Large intestine (tissue), 3 donors: ENCODE measurements at regions not wholly inside any gene's neighbourhood (a gene's known extent, or its start where the extent isn't known, plus 50 kb on each side); places are given as distances from the start of the nearest gene placed in this dataset.
"Not testable (repeated sequence)": the region's sequence is repeated elsewhere in the genome, so short reads cannot be mapped to it uniquely, and the experiment has no call there.

Source experiments
- DNase-seq, 2 donors: peaks; one replicate each; pipeline versions ENCODE4 v3.0.0 to v3.0.0-alpha.2; 2013
- H3K27ac ChIP-seq: one replicate; pipeline ENCODE4 v1.5.1; 2013; ENCODE audit warnings: low read length
- H3K27me3 ChIP-seq: 2 replicates; pipeline ENCODE4 v1.6.1; 2013; ENCODE audit warnings: low read length; ENCODE audit not compliant: control insufficient read depth, insufficient read depth
- H3K36me3 ChIP-seq: 2 replicates; pipeline ENCODE4 v1.6.1; 2013; ENCODE audit warnings: low read length; ENCODE audit not compliant: control insufficient read depth, insufficient read depth
- H3K4me1 ChIP-seq: one replicate; pipeline ENCODE4 v1.6.1; 2013; ENCODE audit warnings: low read length; ENCODE audit not compliant: control insufficient read depth, insufficient read depth
- H3K4me3 ChIP-seq: one replicate; pipeline ENCODE4 v1.5.1; 2013; ENCODE audit warnings: low read length
- H3K9me3 ChIP-seq: one replicate; pipeline ENCODE4 v1.6.1; 2013; ENCODE audit warnings: mild to moderate bottlenecking, low read depth, low read length, moderate library complexity; ENCODE audit not compliant: control insufficient read depth
- WGBS: methylation state at CpG from one replicate; pipeline ENCODE4 v1.1.5; 2013; ENCODE audit warnings: low lambda C conversion rate; ENCODE audit not compliant: insufficient coverage; 5-methylcytosine and 5-hydroxymethylcytosine counted together

DNA sequence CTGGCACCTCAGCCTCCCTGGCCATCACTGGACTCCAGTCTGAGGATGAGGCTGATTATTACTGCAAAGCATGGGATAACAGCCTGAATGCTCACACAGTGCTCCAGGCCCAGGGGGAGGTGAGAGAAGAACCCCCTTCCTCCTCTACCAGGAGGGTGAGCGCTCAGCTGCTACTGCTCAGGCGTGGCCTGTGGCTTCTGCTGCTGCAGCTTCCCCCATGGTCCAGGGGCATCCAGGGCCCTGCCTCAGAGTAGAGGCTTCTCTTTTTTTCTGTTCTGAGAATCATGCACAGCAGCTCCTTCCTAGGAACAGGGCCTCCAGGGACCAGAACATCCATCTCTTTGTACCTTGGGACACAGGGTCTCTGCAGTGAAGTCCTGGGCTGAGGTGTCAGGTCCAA lies 83.1 kb downstream of the VPREB1 start:
- H3K4me1 ChIP-seq, result no peaks in the 10 kb centered on the region
- H3K4me3 ChIP-seq, result no peak overlapping the region
- H3K27ac ChIP-seq, result no peak overlapping the region
- H3K36me3 ChIP-seq, result no peaks in the 10 kb centered on the region
- no peak for DNase-seq
- WGBS, result no CpG with 5 or more reads among the region's 2 CpGs
- peaks cover 7% of the 10 kb centered on the region for H3K27me3 ChIP-seq
- no peaks in the 10 kb centered on the region for H3K9me3 ChIP-seq

GRCh38 chr22:22329792-22330191 lies 85.2 kb downstream of the VPREB1 start:
- H3K27ac ChIP-seq, result no peak overlapping the region
- H3K4me1 ChIP-seq, result no peaks in the 10 kb centered on the region
- WGBS, result no CpG with 5 or more reads among the region's 2 CpGs
- H3K27me3 ChIP-seq, result peaks cover 7% of the 10 kb centered on the region
- no peaks in the 10 kb centered on the region for H3K9me3 ChIP-seq
- H3K4me3 ChIP-seq, result no peak overlapping the region
- DNase-seq, result no peak
- no peaks in the 10 kb centered on the region for H3K36me3 ChIP-seq

- not testable (repeated sequence) for H3K27ac ChIP-seq, H3K9me3 ChIP-seq, H3K4me3 ChIP-seq, H3K4me1 ChIP-seq, DNase-seq, H3K36me3 ChIP-seq
- WGBS, result 62% methylated on average over 5 of the region's 5 CpGs
- H3K27me3 ChIP-seq, result peaks cover 10% of the 10 kb centered on the region
These were observed 91.1 kb downstream of the VPREB1 start for GRCh38 chr22:22335640-22336039.

DNA sequence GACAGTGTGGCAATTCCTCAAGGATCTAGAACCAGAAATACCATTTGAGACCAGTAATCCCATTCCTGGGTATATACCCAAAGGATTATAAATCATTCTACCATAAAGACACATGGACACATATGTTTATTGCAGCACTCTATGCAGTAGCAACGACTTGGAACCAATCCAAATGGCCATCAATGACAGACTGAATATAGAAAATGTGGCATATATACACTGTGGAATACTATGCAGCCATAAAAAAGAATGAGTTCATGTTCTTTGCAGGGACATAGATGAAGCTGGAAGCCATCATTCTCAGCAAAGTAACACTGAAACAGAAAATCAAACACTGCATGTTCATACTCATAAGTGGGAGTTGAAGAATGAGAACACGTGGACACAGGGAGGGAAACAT lies 91.7 kb downstream of the VPREB1 start:
- not testable (repeated sequence) for H3K4me1 ChIP-seq, DNase-seq, H3K27me3 ChIP-seq, H3K36me3 ChIP-seq, H3K4me3 ChIP-seq, H3K9me3 ChIP-seq, H3K27ac ChIP-seq
- WGBS, result no CpG with 5 or more reads among the region's 2 CpGs

DNA sequence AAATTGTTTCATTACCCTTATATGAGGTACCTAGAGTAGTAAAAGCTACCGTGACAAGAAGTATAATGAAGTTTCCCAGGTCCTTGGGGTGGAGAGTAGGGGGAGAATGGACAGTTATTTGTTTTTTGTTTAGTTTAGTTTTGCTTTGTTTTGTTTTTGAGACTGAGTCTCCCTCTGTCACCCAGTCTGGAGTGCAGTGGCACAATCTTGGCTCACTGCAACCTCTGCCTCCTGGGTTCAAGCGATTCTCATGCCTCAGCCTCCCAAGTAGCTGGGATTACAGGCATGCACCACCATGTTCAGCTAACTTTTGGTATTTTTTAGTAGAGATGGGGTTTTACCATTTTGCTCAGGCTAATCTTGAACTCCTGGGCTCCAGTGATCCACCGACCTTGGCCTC lies 94.2 kb downstream of the VPREB1 start:
- DNase-seq, H3K27me3 ChIP-seq, H3K4me1 ChIP-seq, H3K27ac ChIP-seq, H3K9me3 ChIP-seq, H3K4me3 ChIP-seq, H3K36me3 ChIP-seq: not testable (repeated sequence)
- WGBS, result no CpG with 5 or more reads among the region's 3 CpGs

DNA sequence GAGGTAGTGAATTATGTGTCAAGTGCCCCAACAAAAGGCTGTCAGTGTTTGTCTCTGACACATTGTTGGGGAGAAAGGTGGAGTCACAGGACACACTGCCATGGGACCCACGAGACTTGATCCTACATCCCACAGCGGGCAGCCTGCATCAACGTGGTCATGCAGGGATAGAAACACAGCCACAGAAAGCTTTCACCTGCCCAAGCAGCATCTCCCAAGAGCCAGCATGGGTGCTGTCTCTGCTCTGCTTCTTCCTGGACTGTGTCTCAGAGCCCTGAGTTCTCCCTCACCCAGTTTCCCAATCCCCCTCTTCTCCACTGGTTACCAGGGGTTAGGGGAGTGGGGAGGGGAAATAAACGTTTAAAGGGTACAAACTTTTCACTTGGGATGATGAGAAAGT lies 97.2 kb downstream of the VPREB1 start:
- Histone ChIP-seq H3K4me1 (peaks cover 21% of the 10 kb centered on the region), H3K27me3 (peaks cover 8% of the 10 kb centered on the region), H3K36me3 (no peaks in the 10 kb centered on the region), H3K9me3 (no peaks in the 10 kb centered on the region), H3K4me3 (no peak overlapping the region), H3K27ac (no peak overlapping the region)
- no peak for DNase-seq
- WGBS, result no CpG with 5 or more reads among the region's 4 CpGs

DNA sequence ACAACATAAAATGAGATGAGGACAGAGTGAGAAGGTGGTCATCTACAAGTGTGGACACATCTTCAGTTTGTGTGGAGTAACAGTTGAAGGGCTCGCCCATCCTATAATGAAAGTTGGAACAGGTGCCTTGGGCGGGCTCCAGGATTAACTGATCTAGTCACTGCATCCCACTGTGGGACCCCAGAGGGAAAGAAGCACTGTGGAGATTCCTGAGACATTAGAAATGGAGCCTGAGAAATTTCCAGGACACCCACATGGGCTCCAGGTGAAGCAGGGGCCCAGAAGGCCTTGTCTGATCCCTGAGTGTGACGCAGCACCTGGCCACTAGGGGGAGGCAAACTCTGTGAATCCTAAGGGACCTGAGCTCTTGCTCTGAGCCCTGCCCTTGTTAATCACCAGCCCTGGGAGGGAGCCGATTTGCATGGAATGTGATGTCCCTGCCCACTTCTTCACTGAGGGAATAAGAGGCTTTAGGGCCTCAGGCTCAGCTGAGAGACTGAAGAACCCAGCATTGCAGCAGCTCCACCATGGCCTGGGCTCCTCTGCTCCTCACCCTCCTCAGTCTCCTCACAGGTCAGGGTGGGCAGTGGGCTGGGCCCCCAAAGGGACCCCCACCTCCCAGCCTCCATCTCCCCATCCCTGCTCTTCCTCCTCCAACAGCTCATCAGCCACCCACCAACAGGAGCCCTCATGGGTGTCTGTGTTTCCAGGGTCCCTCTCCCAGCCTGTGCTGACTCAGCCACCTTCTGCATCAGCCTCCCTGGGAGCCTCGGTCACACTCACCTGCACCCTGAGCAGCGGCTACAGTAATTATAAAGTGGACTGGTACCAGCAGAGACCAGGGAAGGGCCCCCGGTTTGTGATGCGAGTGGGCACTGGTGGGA lies 98.4 kb downstream of the VPREB1 start:
- Histone ChIP-seq H3K36me3 (no peaks in the 10 kb centered on the region), H3K4me3 (no peak overlapping the region), H3K9me3 (no peaks in the 10 kb centered on the region), H3K27ac (peak overlapping the region; percentile 78), H3K4me1 (peaks cover 21% of the 10 kb centered on the region), H3K27me3 (peaks cover 8% of the 10 kb centered on the region)
- no CpG with 5 or more reads among the region's 8 CpGs for WGBS
- peak; percentile 78 for DNase-seq

DNA sequence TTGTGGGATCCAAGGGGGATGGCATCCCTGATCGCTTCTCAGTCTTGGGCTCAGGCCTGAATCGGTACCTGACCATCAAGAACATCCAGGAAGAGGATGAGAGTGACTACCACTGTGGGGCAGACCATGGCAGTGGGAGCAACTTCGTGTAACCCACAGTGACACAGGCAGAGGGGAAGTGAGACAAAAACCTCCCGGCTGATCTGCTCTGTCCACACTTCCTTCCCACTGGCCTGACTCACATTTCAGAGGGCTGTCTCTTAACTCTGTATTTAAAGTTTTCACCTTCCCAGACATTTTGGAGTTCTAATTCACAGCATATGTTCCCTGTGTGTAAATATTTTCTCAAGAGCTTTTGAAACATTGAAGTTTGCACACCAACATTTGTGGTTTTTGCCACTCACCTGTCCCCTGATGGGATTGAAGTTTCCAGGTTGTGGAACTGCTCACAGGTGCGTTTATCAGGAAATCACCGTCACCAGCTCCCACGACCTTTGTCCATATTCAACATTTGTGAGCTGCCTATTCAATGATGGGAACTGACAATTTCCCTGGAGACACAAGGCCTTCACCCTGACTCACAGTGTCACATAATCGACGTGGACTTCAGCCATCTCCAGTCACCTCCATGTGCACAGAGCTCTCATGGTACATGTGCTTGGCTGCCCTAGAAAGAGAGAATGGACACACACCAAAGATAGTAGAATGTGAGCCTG lies 99.2 kb downstream of the VPREB1 start:
- peak overlapping the region; percentile 78 for H3K27ac ChIP-seq
- no CpG with 5 or more reads among the region's 9 CpGs for WGBS
- DNase-seq, result peak; percentile 62 to 85
- H3K9me3 ChIP-seq, result no peaks in the 10 kb centered on the region
- peaks cover 21% of the 10 kb centered on the region for H3K4me1 ChIP-seq
- H3K36me3 ChIP-seq, result no peaks in the 10 kb centered on the region
- H3K4me3 ChIP-seq, result no peak overlapping the region
- peaks cover 7% of the 10 kb centered on the region for H3K27me3 ChIP-seq

GRCh38 chr22:22344430-22344829 lies 99.8 kb downstream of the VPREB1 start:
- no peaks in the 10 kb centered on the region for H3K36me3 ChIP-seq
- H3K4me3 ChIP-seq, result no peak overlapping the region
- WGBS, result no CpG with 5 or more reads among the region's 5 CpGs
- H3K27ac ChIP-seq, result peak overlapping the region; percentile 78
- H3K4me1 ChIP-seq, result peaks cover 21% of the 10 kb centered on the region
- peaks cover 6% of the 10 kb centered on the region for H3K27me3 ChIP-seq
- no peaks in the 10 kb centered on the region for H3K9me3 ChIP-seq
- DNase-seq, result no peak

DNA sequence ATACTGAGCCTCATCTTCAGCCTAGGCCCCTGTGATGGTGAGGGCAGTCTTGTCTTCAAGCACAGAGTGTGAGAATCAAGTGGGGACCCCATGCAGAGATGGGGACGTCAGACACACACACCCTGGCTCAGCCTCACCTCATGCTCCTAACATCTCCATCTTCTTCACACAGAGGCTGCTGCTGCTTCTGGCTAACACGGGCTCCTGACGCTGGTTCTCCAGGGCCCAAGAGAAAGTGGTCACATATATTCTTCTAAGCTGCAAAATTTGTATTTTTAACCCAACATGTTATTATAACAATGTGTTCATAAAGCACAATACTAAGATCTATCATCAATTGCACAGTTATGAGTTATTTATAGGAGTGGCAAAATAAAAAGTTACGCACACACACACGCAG lies 101.2 kb downstream of the VPREB1 start:
- Histone ChIP-seq H3K27ac (no peak overlapping the region), H3K9me3 (no peaks in the 10 kb centered on the region), H3K27me3 (peaks cover 5% of the 10 kb centered on the region), H3K4me3 (no peak overlapping the region), H3K4me1 (peaks cover 21% of the 10 kb centered on the region), H3K36me3 (no peaks in the 10 kb centered on the region)
- DNase-seq, result no peak
- no CpG with 5 or more reads among the region's 5 CpGs for WGBS
